SU-DHL-6 (cell line): ENCODE measurements at regions not wholly inside any gene's neighbourhood (a gene's known extent, or its start where the extent isn't known, plus 50 kb on each side); places are given as distances from the start of the nearest gene placed in this dataset.

ENCODE experiments used
- H2AFZ ChIP-seq: fragments of 200-600 bp; sonication (generic); 2 replicates; pipeline ENCODE4 v1.6.1; 2014; ENCODE audit warnings: low read depth, mild to moderate bottlenecking, moderate library complexity, mixed read lengths, antibody characterized with exemption, low read length; ENCODE audit not compliant: severe bottlenecking
- H3F3A ChIP-seq: fragments of 200-600 bp; shearing (Covaris generic); 2 replicates; pipeline ENCODE4 v1.6.0; 2016; ENCODE audit warnings: antibody characterized with exemption, mild to moderate bottlenecking; ENCODE audit not compliant: insufficient read depth
- H3K27ac ChIP-seq: fragments of 200-600 bp; sonication (generic); 2 replicates; pipeline ENCODE4 v1.5.1; 2016; ENCODE audit warnings: low read depth, mild to moderate bottlenecking, low read length, moderate library complexity, mixed read lengths
- H3K27me3 ChIP-seq: fragments of 200-600 bp; sonication (generic), shearing (Covaris generic); 2 replicates; pipeline ENCODE4 v1.6.0; 2014; ENCODE audit warnings: mild to moderate bottlenecking, low read length
- H3K36me3 ChIP-seq: fragments of 200-600 bp; sonication (generic); 2 replicates; pipeline ENCODE4 v1.6.1; 2014; ENCODE audit warnings: mild to moderate bottlenecking, low read length, mixed read lengths
- H3K4me2 ChIP-seq: fragments of 300-600, 200-600 bp; shearing (Covaris generic), sonication (generic); 2 replicates; pipeline ENCODE4 v1.6.0; 2014; ENCODE audit warnings: low read length, low read depth, mild to moderate bottlenecking; ENCODE audit not compliant: poor library complexity, severe bottlenecking
- H3K4me3 ChIP-seq: fragments of 200-600 bp; sonication (generic); 2 replicates; pipeline ENCODE4 v1.5.1; 2014; ENCODE audit warnings: antibody characterized with exemption, low read length, mild to moderate bottlenecking, mixed read lengths; ENCODE audit not compliant: insufficient read depth, poor library complexity, severe bottlenecking
- H3K79me2 ChIP-seq: fragments of 200-600 bp; sonication (generic); 2 replicates; pipeline ENCODE4 v1.6.1; 2014; ENCODE audit warnings: mild to moderate bottlenecking, low read length, moderate library complexity; ENCODE audit not compliant: insufficient read depth
- H3K9ac ChIP-seq: fragments of 200-600 bp; sonication (generic); 2 replicates; pipeline ENCODE4 v1.7.0; 2014; ENCODE audit warnings: mild to moderate bottlenecking, low read length
- H3K9me2 ChIP-seq: fragments of 200-600 bp; sonication (generic); replicated peaks from 2 replicates; pipeline ENCODE4 v1.6.1; 2014; ENCODE audit warnings: low read length; ENCODE audit not compliant: insufficient read depth
- H3K9me3 ChIP-seq: fragments of 200-600 bp; sonication (generic); 2 replicates; pipeline ENCODE4 v1.6.1; 2014; ENCODE audit warnings: low read length, mixed read lengths; ENCODE audit not compliant: insufficient read depth
- H4K20me1 ChIP-seq: fragments of 200-600 bp; sonication (generic); 2 replicates; pipeline ENCODE4 v1.6.1; 2014; ENCODE audit warnings: low read depth, mild to moderate bottlenecking, antibody characterized with exemption, low read length, moderate library complexity, mixed read lengths
- CTCF ChIP-seq: fragments of 200-600 bp; sonication (generic); IDR thresholded peaks from one replicate; pipeline ENCODE4 v1.5.1; 2017; ENCODE audit warnings: antibody characterized with exemption, mild to moderate bottlenecking, low read length, moderate library complexity; ENCODE audit not compliant: insufficient read depth, poor library complexity, severe bottlenecking
- EZH2phosphoT487 ChIP-seq: fragments of 200-600 bp; sonication (generic), shearing (Covaris generic); conservative IDR thresholded peaks from 2 replicates; pipeline ENCODE4 v1.6.1; 2018; ENCODE audit warnings: mild to moderate bottlenecking, antibody characterized with exemption, low read length, moderate library complexity, mixed read lengths

DNA sequence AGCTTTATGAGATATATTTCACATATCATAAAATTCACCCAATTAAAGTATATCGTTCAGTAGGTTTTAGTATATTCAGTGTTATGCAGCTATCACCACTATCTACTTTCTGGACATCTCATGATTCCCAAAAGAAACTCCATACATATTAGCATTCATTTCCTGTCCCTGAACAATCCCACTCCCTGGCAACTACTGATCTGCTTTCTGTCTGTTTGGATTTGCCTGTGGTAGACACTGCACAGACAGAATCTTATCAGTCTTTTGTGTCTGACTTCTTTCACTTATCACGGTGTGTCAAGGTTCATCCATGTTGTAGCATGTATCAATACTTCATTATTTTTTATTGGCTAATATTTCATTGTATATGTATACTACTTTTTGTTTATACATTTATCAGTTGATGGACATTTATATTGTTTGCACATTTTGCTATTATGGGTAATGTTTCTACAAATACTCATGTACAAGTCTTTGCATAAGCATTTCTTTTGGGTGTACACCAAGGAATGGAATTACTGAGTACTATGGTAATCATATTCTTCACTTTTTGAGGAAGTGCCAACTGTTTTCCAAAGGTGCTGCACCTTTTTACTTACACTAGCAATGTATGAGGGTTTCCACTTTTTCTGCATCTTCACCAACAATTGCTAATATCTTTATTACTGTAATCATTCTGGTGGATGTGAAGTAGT lies 373.9 kb downstream of the AASDHPPT start:
- Histone ChIP-seq H3K27ac (no peak overlapping the region), H2AFZ (no peak overlapping the region), H3K9me2 (no peaks in the 10 kb centered on the region), H3K79me2 (no peaks in the 10 kb centered on the region), H3F3A (no peaks in the 10 kb centered on the region), H4K20me1 (no peaks in the 10 kb centered on the region), H3K9me3 (no peaks in the 10 kb centered on the region), H3K4me2 (no peak overlapping the region), H3K36me3 (no peaks in the 10 kb centered on the region), H3K9ac (no peak overlapping the region), H3K27me3 (no peaks in the 10 kb centered on the region), H3K4me3 (no peak overlapping the region)
- TF ChIP-seq CTCF (no peak), EZH2phosphoT487 (no peak)

GRCh38 chr11:106456647-106457046 lies 379.2 kb downstream of the AASDHPPT start:
- H3K9me2 ChIP-seq: no peaks in the 10 kb centered on the region
- H3K9ac ChIP-seq: no peak overlapping the region
- H3K27ac ChIP-seq: no peak overlapping the region
- H3K36me3 ChIP-seq: no peaks in the 10 kb centered on the region
- no peaks in the 10 kb centered on the region for H3K9me3 ChIP-seq
- H3K4me3 ChIP-seq: no peak overlapping the region
- H3F3A ChIP-seq: no peaks in the 10 kb centered on the region
- TF ChIP-seq CTCF: no peak
- no peak for TF ChIP-seq EZH2phosphoT487
- H3K4me2 ChIP-seq: no peak overlapping the region
- no peaks in the 10 kb centered on the region for H3K79me2 ChIP-seq
- H2AFZ ChIP-seq: no peak overlapping the region
- no peaks in the 10 kb centered on the region for H4K20me1 ChIP-seq
- H3K27me3 ChIP-seq: no peaks in the 10 kb centered on the region; the same call in 1 of the 2 replicates

GRCh38 chr11:106457727-106458126 lies 380.3 kb downstream of the AASDHPPT start:
- Histone ChIP-seq H3K27ac (no peak overlapping the region), H3K79me2 (no peaks in the 10 kb centered on the region), H3K27me3 (no peaks in the 10 kb centered on the region; the same call in 1 of the 2 replicates), H3F3A (no peaks in the 10 kb centered on the region), H3K4me3 (no peak overlapping the region), H4K20me1 (no peaks in the 10 kb centered on the region), H3K9me2 (no peaks in the 10 kb centered on the region), H3K9me3 (no peaks in the 10 kb centered on the region), H3K9ac (no peak overlapping the region), H3K4me2 (no peak overlapping the region), H3K36me3 (no peaks in the 10 kb centered on the region), H2AFZ (no peak overlapping the region)
- no peak for TF ChIP-seq CTCF
- no peak for TF ChIP-seq EZH2phosphoT487
